ENCODE measurements at regions not wholly inside any gene's neighbourhood (a gene's known extent, or its start where the extent isn't known, plus 50 kb on each side); places are given as distances from the start of the nearest gene placed in this dataset.

- Histone ChIP-seq H3K27ac (no peak overlapping the region), H3K36me3 (no peaks in the 10 kb centered on the region), H3K4me3 (no peak overlapping the region), H3K27me3 (no peaks in the 10 kb centered on the region), H3K9me3 (no peaks in the 10 kb centered on the region), H3K4me1 (no peaks in the 10 kb centered on the region)
- TF ChIP-seq EP300 (IDR thresholded peaks at IDR 0.05), result no peak
- no peak for TF ChIP-seq POLR2A (IDR thresholded peaks at IDR 0.05)
- TF ChIP-seq POLR2AphosphoS5 (IDR thresholded peaks at IDR 0.05), result no peak
- no peak for TF ChIP-seq CTCF (IDR thresholded peaks at IDR 0.05)
- DNase-seq (no peak), ATAC-seq (ENCODE audit: low FRiP score in 2 of 2) (no peak)
- WGBS, 2 donors, result 74 to 83% methylated on average over 4 of the region's 4 CpGs
Observed at GRCh38 chr16:5905935-5906334, 808.3 kb upstream of the EEF2KMT start.

DNA sequence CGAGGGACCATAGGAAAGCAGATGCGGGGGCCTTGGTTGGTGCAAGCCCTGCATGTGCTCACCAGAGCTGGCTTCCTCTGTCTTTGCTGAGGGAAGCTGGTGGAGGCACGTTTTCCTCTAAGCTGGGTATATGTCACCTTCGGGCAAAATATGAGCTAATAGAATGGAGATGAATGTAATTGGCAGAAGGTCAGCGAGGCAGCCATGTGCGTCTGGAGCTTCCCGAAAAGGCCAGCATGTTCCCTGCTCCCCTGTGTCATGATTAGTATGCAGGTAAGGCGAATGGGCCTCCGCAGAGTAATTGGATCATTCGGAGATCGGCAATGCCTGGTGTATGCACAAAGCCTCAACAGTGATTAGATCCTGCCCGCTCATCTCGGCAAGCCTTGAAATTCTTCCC lies 806.2 kb upstream of the EEF2KMT start:
- DNase-seq, result no peak
- no peak for ATAC-seq (ENCODE audit: low FRiP score in 2 of 2)
- H3K4me1 ChIP-seq, result no peaks in the 10 kb centered on the region
- H3K27ac ChIP-seq, result no peak overlapping the region
- H3K36me3 ChIP-seq, result no peaks in the 10 kb centered on the region
- no peak for TF ChIP-seq POLR2AphosphoS5 (IDR thresholded peaks at IDR 0.05)
- no peak for TF ChIP-seq EP300 (IDR thresholded peaks at IDR 0.05)
- no peak for TF ChIP-seq CTCF (IDR thresholded peaks at IDR 0.05)
- no peak for TF ChIP-seq POLR2A (IDR thresholded peaks at IDR 0.05)
- H3K9me3 ChIP-seq, result peaks cover 0 to 5% (median 0%) of the 10 kb centered on the region in 4 donors
- H3K4me3 ChIP-seq, result no peak overlapping the region
- no peaks in the 10 kb centered on the region for H3K27me3 ChIP-seq
- WGBS, 2 donors, result 87 to 88% methylated on average over 13 of the region's 13 CpGs

GRCh38 chr16:5903153-5903552 lies 805.6 kb upstream of the EEF2KMT start:
- H3K9me3 ChIP-seq, result peaks cover 0 to 5% (median 0%) of the 10 kb centered on the region in 4 donors
- no peaks in the 10 kb centered on the region for H3K4me1 ChIP-seq
- ATAC-seq (ENCODE audit: low FRiP score in 2 of 2) (no peak), DNase-seq (no peak)
- H3K27ac ChIP-seq, result no peak overlapping the region
- no peak for TF ChIP-seq EP300 (IDR thresholded peaks at IDR 0.05)
- H3K36me3 ChIP-seq, result no peaks in the 10 kb centered on the region
- H3K27me3 ChIP-seq, result no peaks in the 10 kb centered on the region
- 64 to 66% methylated on average over 3 of the region's 3 CpGs for WGBS, 2 donors
- H3K4me3 ChIP-seq, result no peak overlapping the region

GRCh38 chr16:5900046-5900445 lies 802.5 kb upstream of the EEF2KMT start:
- H3K27ac ChIP-seq, result no peak overlapping the region
- DNase-seq, result no peak
- H3K36me3 ChIP-seq, result no peaks in the 10 kb centered on the region
- no peaks in the 10 kb centered on the region for H3K4me1 ChIP-seq
- no peak for ATAC-seq (ENCODE audit: low FRiP score in 2 of 2)
- H3K27me3 ChIP-seq, result no peaks in the 10 kb centered on the region
- no peak overlapping the region for H3K4me3 ChIP-seq
- peaks cover 0 to 5% (median 0%) of the 10 kb centered on the region in 4 donors for H3K9me3 ChIP-seq
- WGBS, 2 donors, result 68 to 81% methylated on average over 2 of the region's 2 CpGs
- TF ChIP-seq CTCF (IDR thresholded peaks at IDR 0.05) (no peak), POLR2AphosphoS5 (IDR thresholded peaks at IDR 0.05) (no peak), POLR2A (IDR thresholded peaks at IDR 0.05) (no peak), EP300 (IDR thresholded peaks at IDR 0.05) (no peak)

GRCh38 chr16:5895976-5896375 lies 798.4 kb upstream of the EEF2KMT start:
- Histone ChIP-seq H3K4me1 (no peaks in the 10 kb centered on the region), H3K4me3 (no peak overlapping the region), H3K36me3 (no peaks in the 10 kb centered on the region), H3K27me3 (no peaks in the 10 kb centered on the region), H3K9me3 (peaks cover 0 to 5% (median 0%) of the 10 kb centered on the region in 4 donors), H3K27ac (no peak overlapping the region)
- 18 to 20% methylated on average over 5 of the region's 5 CpGs for whole genome bisulfite sequencing, 2 donors
- TF ChIP-seq CTCF (IDR thresholded peaks at IDR 0.05) (no peak), POLR2AphosphoS5 (IDR thresholded peaks at IDR 0.05) (no peak), POLR2A (IDR thresholded peaks at IDR 0.05) (no peak), EP300 (IDR thresholded peaks at IDR 0.05) (no peak)
- no peak for DNase-seq
- no peak for ATAC-seq (ENCODE audit: low FRiP score in 2 of 2)
